Spleen (tissue), 7 donors: ENCODE measurements at regions not wholly inside any gene's neighbourhood (a gene's known extent, or its start where the extent isn't known, plus 50 kb on each side); places are given as distances from the start of the nearest gene placed in this dataset.

Experiments used
- POLR2A ChIP-seq, 3 donors: fragments of 450-650 bp; IDR thresholded peaks; one replicate each; pipeline ENCODE4 v1.5.1; 2017; ENCODE audit warnings: antibody characterized with exemption in 3 of 3, mild to moderate bottlenecking in 1 of 3
- POLR2AphosphoS5 ChIP-seq, 3 donors: sonication (generic); formaldehyde crosslinking; IDR thresholded peaks; one replicate each; pipeline ENCODE4 v1.5.1; 2017; ENCODE audit warnings: antibody characterized with exemption in 3 of 3
- TF ChIP-seq, protein P1 (sequence below), 11 experiments: fragments of 200-600 bp in 7 of 11; fragments of 450-650 bp in 4 of 11; sonication (generic) in 4 of 11; IDR thresholded peaks in 8 of 11; conservative IDR thresholded peaks in 3 of 11; 1 replicate in 7 of 11; 2 replicates in 4 of 11; pipeline versions ENCODE4 v1.4.0 to v1.8.0; 2016 to 2021; ENCODE audit warnings: antibody characterized with exemption in 11 of 11, inconsistent platforms in 4 of 11, mild to moderate bottlenecking in 1 of 11
- donor health status: DM: no; HTN: no; CAD: no; lungs with moderate emphysema.
- donor health status: DM: no; HTN: no; CAD: no.
- donor health status: DM: no; HTN: no; CAD: no.

GRCh38 chr2:122745603-122746002 lies 990.2 kb downstream of the TSN start:
- TF ChIP-seq, protein P1, sequence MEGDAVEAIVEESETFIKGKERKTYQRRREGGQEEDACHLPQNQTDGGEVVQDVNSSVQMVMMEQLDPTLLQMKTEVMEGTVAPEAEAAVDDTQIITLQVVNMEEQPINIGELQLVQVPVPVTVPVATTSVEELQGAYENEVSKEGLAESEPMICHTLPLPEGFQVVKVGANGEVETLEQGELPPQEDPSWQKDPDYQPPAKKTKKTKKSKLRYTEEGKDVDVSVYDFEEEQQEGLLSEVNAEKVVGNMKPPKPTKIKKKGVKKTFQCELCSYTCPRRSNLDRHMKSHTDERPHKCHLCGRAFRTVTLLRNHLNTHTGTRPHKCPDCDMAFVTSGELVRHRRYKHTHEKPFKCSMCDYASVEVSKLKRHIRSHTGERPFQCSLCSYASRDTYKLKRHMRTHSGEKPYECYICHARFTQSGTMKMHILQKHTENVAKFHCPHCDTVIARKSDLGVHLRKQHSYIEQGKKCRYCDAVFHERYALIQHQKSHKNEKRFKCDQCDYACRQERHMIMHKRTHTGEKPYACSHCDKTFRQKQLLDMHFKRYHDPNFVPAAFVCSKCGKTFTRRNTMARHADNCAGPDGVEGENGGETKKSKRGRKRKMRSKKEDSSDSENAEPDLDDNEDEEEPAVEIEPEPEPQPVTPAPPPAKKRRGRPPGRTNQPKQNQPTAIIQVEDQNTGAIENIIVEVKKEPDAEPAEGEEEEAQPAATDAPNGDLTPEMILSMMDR (IDR thresholded peaks at IDR 0.05 in 8 of 11, conservative IDR thresholded peaks at IDR 0.05 in 3 of 11): no peak
- TF ChIP-seq POLR2A (IDR thresholded peaks at IDR 0.05) (no peak), POLR2AphosphoS5 (IDR thresholded peaks at IDR 0.05) (no peak)
